ENCODE measurements at regions not wholly inside any gene's neighbourhood (a gene's known extent, or its start where the extent isn't known, plus 50 kb on each side); places are given as distances from the start of the nearest gene placed in this dataset.

- Histone ChIP-seq H3K27ac (no peak overlapping the region), H3K4me3 (no peak overlapping the region), H3K36me3 (no peaks in the 10 kb centered on the region), H3K9me3 (no peaks in the 10 kb centered on the region), H3K27me3 (no peaks in the 10 kb centered on the region), H3K4me1 (no peaks in the 10 kb centered on the region)
- DNase-seq, result no peak
- 94% methylated on average over 3 of the region's 3 CpGs for WGBS, 2 donors
- TF ChIP-seq POLR2AphosphoS5 (IDR thresholded peaks at IDR 0.05), result no peak
- no peak for TF ChIP-seq POLR2A (IDR thresholded peaks at IDR 0.05)
- no peak for TF ChIP-seq EP300 (IDR thresholded peaks at IDR 0.05)
- TF ChIP-seq CTCF (IDR thresholded peaks at IDR 0.05), result no peak
- intact Hi-C loops (cut with DNase I), result no loop called here
Measured at GRCh38 chr9:82613498-82613897, 449.4 kb downstream of the RASEF start.

- intact Hi-C loops (cut with DNase I), result no loop called here
- no peaks in the 10 kb centered on the region for H3K9me3 ChIP-seq
- TF ChIP-seq POLR2A (IDR thresholded peaks at IDR 0.05) (no peak), CTCF (IDR thresholded peaks at IDR 0.05) (no peak), POLR2AphosphoS5 (IDR thresholded peaks at IDR 0.05) (no peak), EP300 (IDR thresholded peaks at IDR 0.05) (no peak)
- H3K36me3 ChIP-seq, result no peaks in the 10 kb centered on the region
- H3K4me3 ChIP-seq, result no peak overlapping the region
- 82 to 85% methylated on average over 3 of the region's 3 CpGs for WGBS, 2 donors
- no peaks in the 10 kb centered on the region for H3K27me3 ChIP-seq
- no peak for DNase-seq
- no peaks in the 10 kb centered on the region for H3K4me1 ChIP-seq
- no peak overlapping the region for H3K27ac ChIP-seq
Measured at GRCh38 chr9:82616545-82616944, 446.4 kb downstream of the RASEF start.

- Histone ChIP-seq H3K36me3 (no peaks in the 10 kb centered on the region), H3K27me3 (no peaks in the 10 kb centered on the region), H3K27ac (no peak overlapping the region), H3K4me1 (no peaks in the 10 kb centered on the region), H3K9me3 (no peaks in the 10 kb centered on the region), H3K4me3 (no peak overlapping the region)
- 83 to 87% methylated on average over 1 of the region's 1 CpG for WGBS, 2 donors
- no peak for DNase-seq
- TF ChIP-seq POLR2A (IDR thresholded peaks at IDR 0.05), result no peak
- TF ChIP-seq EP300 (IDR thresholded peaks at IDR 0.05), result no peak
- TF ChIP-seq CTCF (IDR thresholded peaks at IDR 0.05), result no peak
- no peak for TF ChIP-seq POLR2AphosphoS5 (IDR thresholded peaks at IDR 0.05)
- intact Hi-C loops (cut with DNase I), result no loop called here
Measured at GRCh38 chr9:82621447-82621846, 441.5 kb downstream of the RASEF start.

- no peaks in the 10 kb centered on the region for H3K27me3 ChIP-seq
- no peaks in the 10 kb centered on the region for H3K36me3 ChIP-seq
- intact Hi-C loops (cut with DNase I), result no loop called here
- DNase-seq, result no peak
- no peak overlapping the region for H3K4me3 ChIP-seq
- no peaks in the 10 kb centered on the region for H3K4me1 ChIP-seq
- 83 to 90% methylated on average over 3 of the region's 3 CpGs for WGBS, 2 donors
- TF ChIP-seq CTCF (IDR thresholded peaks at IDR 0.05) (no peak), EP300 (IDR thresholded peaks at IDR 0.05) (no peak), POLR2A (IDR thresholded peaks at IDR 0.05) (no peak), POLR2AphosphoS5 (IDR thresholded peaks at IDR 0.05) (no peak)
- H3K27ac ChIP-seq, result no peak overlapping the region
- H3K9me3 ChIP-seq, result peaks cover 0 to 11% (median 5%) of the 10 kb centered on the region in 4 donors
Measured at GRCh38 chr9:82637368-82637767, 425.6 kb downstream of the RASEF start.

GRCh38 chr9:82645600-82645999 lies 417.3 kb downstream of the RASEF start:
- no peaks in the 10 kb centered on the region for H3K36me3 ChIP-seq
- no peak overlapping the region for H3K27ac ChIP-seq
- no peak for DNase-seq
- TF ChIP-seq CTCF (IDR thresholded peaks at IDR 0.05) (no peak), POLR2AphosphoS5 (IDR thresholded peaks at IDR 0.05) (no peak), EP300 (IDR thresholded peaks at IDR 0.05) (no peak), POLR2A (IDR thresholded peaks at IDR 0.05) (no peak)
- no peaks in the 10 kb centered on the region for H3K27me3 ChIP-seq
- H3K4me1 ChIP-seq, result no peaks in the 10 kb centered on the region
- intact Hi-C loops (cut with DNase I), result no loop called here
- no peak overlapping the region for H3K4me3 ChIP-seq
- H3K9me3 ChIP-seq, result peaks cover 0 to 3% (median 0%) of the 10 kb centered on the region in 4 donors
- 70 to 80% methylated on average over 2 of the region's 2 CpGs for WGBS, 2 donors
